Keratinocyte (primary cell): ENCODE measurements at regions not wholly inside any gene's neighbourhood (a gene's known extent, or its start where the extent isn't known, plus 50 kb on each side); places are given as distances from the start of the nearest gene placed in this dataset.

Source experiments
- DNase-seq: peaks from one replicate; pipeline ENCODE4 v3.0.0-alpha.2; 2011; ENCODE audit warnings: low read depth, missing footprints, low spot score
- FAIRE-seq: peaks from 2 replicates; lab custom pipeline; 2011; peaks lifted over from hg19 to GRCh38; lab: Jason Lieb, UNC
- H2AFZ ChIP-seq: 2 replicates; pipeline ENCODE4 v1.6.0; 2012; ENCODE audit warnings: low read length, control low read depth, inconsistent platforms; ENCODE audit not compliant: control insufficient read depth
- H3K27ac ChIP-seq: 2 replicates; pipeline ENCODE4 v1.5.1; 2011; ENCODE audit warnings: low read length; ENCODE audit not compliant: control insufficient read depth, insufficient read depth
- H3K27me3 ChIP-seq: 3 replicates; pipeline ENCODE4 v1.6.0; 2011; ENCODE audit warnings: low read length; ENCODE audit not compliant: control insufficient read depth, insufficient read depth; ENCODE audit errors: extremely low read depth
- H3K36me3 ChIP-seq, 2 experiments: 2 replicates in 1 of 2; 3 replicates in 1 of 2; pipeline ENCODE4 v1.5.1; 2011; ENCODE audit warnings: low read length in 2 of 2, mild to moderate bottlenecking in 1 of 2; ENCODE audit not compliant: control insufficient read depth in 2 of 2, insufficient read depth in 2 of 2; ENCODE audit errors: extremely low read depth in 1 of 2
- H3K4me1 ChIP-seq: 3 replicates; pipeline ENCODE4 v1.5.1; 2011; ENCODE audit warnings: low read length; ENCODE audit not compliant: control insufficient read depth, insufficient read depth; ENCODE audit errors: extremely low read depth
- H3K4me2 ChIP-seq: 3 replicates; pipeline ENCODE4 v1.6.0; 2011; ENCODE audit warnings: low read depth, low read length; ENCODE audit not compliant: control insufficient read depth, insufficient read depth; ENCODE audit errors: extremely low read depth
- H3K4me3 ChIP-seq, 3 experiments: fragments of 200-600 bp in 1 of 3; sonication (generic) in 1 of 3; 2 replicates in 2 of 3; 3 replicates in 1 of 3; pipeline ENCODE4 v1.5.1; 2011 to 2016; ENCODE audit warnings: low read length in 3 of 3, mild to moderate bottlenecking in 3 of 3, control low read depth in 2 of 3, inconsistent platforms in 1 of 3, low read depth in 1 of 3, mixed read lengths in 1 of 3, mixed run types in 1 of 3, moderate library complexity in 1 of 3; ENCODE audit not compliant: control insufficient read depth in 2 of 3, insufficient read depth in 2 of 3; ENCODE audit errors: extremely low read depth in 1 of 3
- H3K79me2 ChIP-seq: 2 replicates; pipeline ENCODE4 v1.6.0; 2012; ENCODE audit warnings: low read length; ENCODE audit not compliant: control insufficient read depth, insufficient read depth
- H3K9ac ChIP-seq: 3 replicates; pipeline ENCODE4 v1.6.0; 2011; ENCODE audit warnings: low read length; ENCODE audit not compliant: control insufficient read depth, insufficient read depth; ENCODE audit errors: extremely low read depth
- H3K9me1 ChIP-seq: 3 replicates; pipeline ENCODE4 v1.6.0; 2011; ENCODE audit warnings: low read length; ENCODE audit not compliant: control insufficient read depth, insufficient read depth; ENCODE audit errors: extremely low read depth
- H3K9me3 ChIP-seq: 2 replicates; pipeline ENCODE4 v1.5.1; 2012; ENCODE audit warnings: low read depth, low read length; ENCODE audit not compliant: control insufficient read depth
- H4K20me1 ChIP-seq: 3 replicates; pipeline ENCODE4 v1.6.0; 2011; ENCODE audit warnings: low read length; ENCODE audit not compliant: control insufficient read depth, insufficient read depth; ENCODE audit errors: extremely low read depth
- EZH2 ChIP-seq: IDR thresholded peaks from one replicate; pipeline ENCODE4 v1.6.1; 2012; ENCODE audit warnings: inconsistent platforms, mild to moderate bottlenecking, low read length, moderate library complexity
- dilution Hi-C: fragments of 300-500 bp; cut with MboI; formaldehyde crosslinking; loops from one replicate; pipeline ENCODE4 v1.7.0; 2020; ENCODE audit warnings: low sequenced_read_pairs; ENCODE audit not compliant: extremely low pct_ligation_motif_present
- TF ChIP-seq, protein P1 (sequence below), 3 experiments: IDR thresholded peaks in 1 of 3; conservative IDR thresholded peaks in 1 of 3; optimal IDR thresholded peaks in 1 of 3; 2 replicates in 2 of 3; 3 replicates in 1 of 3; pipeline versions ENCODE3 to v1.5.1; 2011; ENCODE audit warnings: low read length in 3 of 3, mild to moderate bottlenecking in 3 of 3, moderate library complexity in 2 of 3, control low read depth in 1 of 3, inconsistent platforms in 1 of 3; ENCODE audit not compliant: insufficient read depth in 2 of 3; ENCODE audit errors: extremely low read depth in 1 of 3

DNA sequence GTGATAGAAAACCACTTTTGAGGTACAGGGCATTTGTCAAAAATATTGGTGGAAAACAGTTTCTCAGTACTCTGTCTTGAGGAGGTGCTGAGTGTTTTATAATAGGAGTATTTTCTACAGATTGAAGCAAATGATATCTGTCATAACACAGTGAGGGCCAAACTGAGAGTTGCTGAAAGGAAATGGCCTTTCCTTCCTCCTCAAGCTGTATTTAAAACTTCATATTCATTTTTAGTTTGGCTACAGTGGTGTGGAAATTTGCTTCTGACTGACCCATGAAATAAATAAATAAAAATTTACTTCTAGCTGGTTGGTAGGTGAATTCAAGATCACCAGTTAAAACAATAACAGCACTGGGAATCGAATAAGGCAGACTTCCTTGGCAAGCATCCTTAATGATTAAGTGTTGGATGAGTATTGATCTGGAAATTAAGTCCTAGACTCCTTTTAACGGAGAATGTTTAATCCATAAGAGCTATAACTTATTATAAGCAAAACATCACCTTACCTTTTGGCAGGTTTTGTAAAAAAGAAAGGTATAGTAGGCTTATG lies 828.6 kb upstream of the CITED2 start:
- no peak for DNase-seq
- Histone ChIP-seq H3K36me3 (no peaks in the 10 kb centered on the region), H3K9me1 (no peaks in the 10 kb centered on the region), H3K27me3 (no peaks in the 10 kb centered on the region), H3K27ac (no peak overlapping the region), H3K79me2 (no peaks in the 10 kb centered on the region), H2AFZ (no peak overlapping the region), H3K9me3 (no peaks in the 10 kb centered on the region), H3K9ac (no peak overlapping the region), H3K4me3 (no peak overlapping the region), H4K20me1 (no peaks in the 10 kb centered on the region), H3K4me1 (peaks cover under 1% of the 10 kb centered on the region), H3K4me2 (no peak overlapping the region)
- no peak for TF ChIP-seq EZH2
- TF ChIP-seq, protein P1, sequence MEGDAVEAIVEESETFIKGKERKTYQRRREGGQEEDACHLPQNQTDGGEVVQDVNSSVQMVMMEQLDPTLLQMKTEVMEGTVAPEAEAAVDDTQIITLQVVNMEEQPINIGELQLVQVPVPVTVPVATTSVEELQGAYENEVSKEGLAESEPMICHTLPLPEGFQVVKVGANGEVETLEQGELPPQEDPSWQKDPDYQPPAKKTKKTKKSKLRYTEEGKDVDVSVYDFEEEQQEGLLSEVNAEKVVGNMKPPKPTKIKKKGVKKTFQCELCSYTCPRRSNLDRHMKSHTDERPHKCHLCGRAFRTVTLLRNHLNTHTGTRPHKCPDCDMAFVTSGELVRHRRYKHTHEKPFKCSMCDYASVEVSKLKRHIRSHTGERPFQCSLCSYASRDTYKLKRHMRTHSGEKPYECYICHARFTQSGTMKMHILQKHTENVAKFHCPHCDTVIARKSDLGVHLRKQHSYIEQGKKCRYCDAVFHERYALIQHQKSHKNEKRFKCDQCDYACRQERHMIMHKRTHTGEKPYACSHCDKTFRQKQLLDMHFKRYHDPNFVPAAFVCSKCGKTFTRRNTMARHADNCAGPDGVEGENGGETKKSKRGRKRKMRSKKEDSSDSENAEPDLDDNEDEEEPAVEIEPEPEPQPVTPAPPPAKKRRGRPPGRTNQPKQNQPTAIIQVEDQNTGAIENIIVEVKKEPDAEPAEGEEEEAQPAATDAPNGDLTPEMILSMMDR (optimal IDR thresholded peaks at IDR 0.05 in 1 of 3, IDR thresholded peaks at IDR 0.05 in 1 of 3, conservative IDR thresholded peaks at IDR 0.05 in 1 of 3; ENCODE audit: extremely low read depth in 1 of 3, insufficient read depth in 2 of 3, low read length in 3 of 3) = no peak
- FAIRE-seq = no peak
- dilution Hi-C loops = no loop called here

DNA sequence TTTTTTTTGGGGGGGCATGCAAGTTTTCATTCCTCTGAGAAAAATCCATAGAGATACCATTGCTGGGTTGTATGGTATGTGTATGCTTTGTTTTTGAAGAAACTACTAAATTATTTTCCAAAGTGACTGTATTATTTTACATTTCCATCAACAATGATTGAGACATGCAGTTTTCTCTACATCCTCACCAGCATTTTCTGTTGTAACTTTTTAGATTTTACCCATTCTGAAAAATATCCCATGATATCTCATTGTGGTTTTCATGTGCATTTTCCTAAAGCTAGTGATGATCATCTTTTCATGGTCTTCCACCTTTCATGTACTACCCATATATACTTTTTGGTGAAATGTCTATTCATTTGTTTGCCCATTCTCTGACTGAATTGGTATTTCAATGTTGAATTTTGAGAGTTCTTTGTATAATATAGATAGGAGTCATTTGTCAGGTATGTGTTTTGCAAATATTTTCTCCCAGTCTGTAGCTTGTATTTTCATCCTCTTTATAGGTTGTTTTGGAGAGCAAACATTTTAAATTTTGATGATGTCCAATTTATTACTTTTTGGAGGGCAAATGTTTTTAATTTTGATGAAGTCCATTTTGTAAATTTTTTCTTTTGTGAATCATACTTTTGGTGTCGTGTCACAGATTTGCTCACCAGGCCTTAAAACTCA lies 827.5 kb upstream of the CITED2 start:
- H3K9me3 ChIP-seq = no peaks in the 10 kb centered on the region
- H3K79me2 ChIP-seq = no peaks in the 10 kb centered on the region
- H3K36me3 ChIP-seq = no peaks in the 10 kb centered on the region
- no peak overlapping the region for H3K9ac ChIP-seq
- dilution Hi-C loops = no loop called here
- no peak for TF ChIP-seq EZH2
- TF ChIP-seq, protein P1 (optimal IDR thresholded peaks at IDR 0.05 in 1 of 3, IDR thresholded peaks at IDR 0.05 in 1 of 3, conservative IDR thresholded peaks at IDR 0.05 in 1 of 3; ENCODE audit: extremely low read depth in 1 of 3, insufficient read depth in 2 of 3, low read length in 3 of 3) = no peak
- H3K4me3 ChIP-seq = no peak overlapping the region
- no peak overlapping the region for H3K27ac ChIP-seq
- H3K4me1 ChIP-seq = no peaks in the 10 kb centered on the region
- H3K9me1 ChIP-seq = no peaks in the 10 kb centered on the region
- no peak for DNase-seq
- H2AFZ ChIP-seq = no peak overlapping the region
- H4K20me1 ChIP-seq = no peaks in the 10 kb centered on the region
- no peak for FAIRE-seq
- H3K4me2 ChIP-seq = no peak overlapping the region
- no peaks in the 10 kb centered on the region for H3K27me3 ChIP-seq
